HG03342 (cell line): ENCODE measurements at regions not wholly inside any gene's neighbourhood (a gene's known extent, or its start where the extent isn't known, plus 50 kb on each side); places are given as distances from the start of the nearest gene placed in this dataset.
A peak's percentile ranks its signal among the peaks of the same experiment; 100 is the strongest.

Experiments
- ATAC-seq: cut with Tn5 transposase; IDR thresholded peaks from one replicate; pipeline ENCODE4 v1.9.1; 2021; ENCODE audit warnings: mild to moderate bottlenecking, moderate library complexity; ENCODE audit not compliant: unreplicated experiment

GRCh38 chr1:98086796-98087441 lies 166.1 kb upstream of the DPYD start:
- ATAC-seq, result no peak

GRCh38 chr1:98086156-98086555 lies 165.3 kb upstream of the DPYD start:
- ATAC-seq, result no peak

- no peak for ATAC-seq
Measured at GRCh38 chr1:98084188-98084587, 163.4 kb upstream of the DPYD start.

GRCh38 chr1:98081944-98082343 lies 161.1 kb upstream of the DPYD start:
- ATAC-seq, result no peak

GRCh38 chr1:98078596-98078995 lies 157.8 kb upstream of the DPYD start:
- ATAC-seq, result no peak

- ATAC-seq, result no peak
Measured at GRCh38 chr1:98077691-98078090, 156.9 kb upstream of the DPYD start.

- ATAC-seq, result no peak
Measured at GRCh38 chr1:98075626-98076025, 154.8 kb upstream of the DPYD start.

- no peak for ATAC-seq
Measured at GRCh38 chr1:98073823-98074222, 153.0 kb upstream of the DPYD start.

GRCh38 chr1:98073106-98073505 lies 152.3 kb upstream of the DPYD start:
- no peak for ATAC-seq

- no peak for ATAC-seq
Measured at GRCh38 chr1:98072047-98072446, 151.2 kb upstream of the DPYD start.

GRCh38 chr1:98068016-98068415 lies 147.2 kb upstream of the DPYD start:
- ATAC-seq, result no peak

- no peak for ATAC-seq
Measured at GRCh38 chr1:98066911-98067310, 146.1 kb upstream of the DPYD start.

- no peak for ATAC-seq
Measured at GRCh38 chr1:98059620-98060019, 138.8 kb upstream of the DPYD start.

- ATAC-seq, result no peak
Measured at GRCh38 chr1:98058676-98059075, 137.8 kb upstream of the DPYD start.

GRCh38 chr1:98057236-98057910 lies 136.5 kb upstream of the DPYD start:
- ATAC-seq, result no peak

- no peak for ATAC-seq
Measured at GRCh38 chr1:98056781-98057180, 135.9 kb upstream of the DPYD start.

GRCh38 chr1:98055457-98055856 lies 134.6 kb upstream of the DPYD start:
- ATAC-seq, result no peak

- ATAC-seq, result no peak
Measured at GRCh38 chr1:98054786-98055185, 134.0 kb upstream of the DPYD start.

GRCh38 chr1:98054367-98054701 lies 133.5 kb upstream of the DPYD start:
- ATAC-seq, result no peak

- peak; percentile 94 for ATAC-seq
Measured at GRCh38 chr1:98053471-98054366, 132.9 kb upstream of the DPYD start.

GRCh38 chr1:98051065-98051675 lies 130.3 kb upstream of the DPYD start:
- ATAC-seq, result peak; percentile 36
